HuH-7.5 (cell line): ENCODE measurements at regions not wholly inside any gene's neighbourhood (a gene's known extent, or its start where the extent isn't known, plus 50 kb on each side); places are given as distances from the start of the nearest gene placed in this dataset.
A peak's percentile ranks its signal among the peaks of the same experiment; 100 is the strongest.
"Not testable (repeated sequence)": the region's sequence is repeated elsewhere in the genome, so short reads cannot be mapped to it uniquely, and the experiment has no call there.

ENCODE experiments used
- DNase-seq: peaks from one replicate; pipeline ENCODE4 v3.0.0; 2011; ENCODE audit warnings: low spot score

DNA sequence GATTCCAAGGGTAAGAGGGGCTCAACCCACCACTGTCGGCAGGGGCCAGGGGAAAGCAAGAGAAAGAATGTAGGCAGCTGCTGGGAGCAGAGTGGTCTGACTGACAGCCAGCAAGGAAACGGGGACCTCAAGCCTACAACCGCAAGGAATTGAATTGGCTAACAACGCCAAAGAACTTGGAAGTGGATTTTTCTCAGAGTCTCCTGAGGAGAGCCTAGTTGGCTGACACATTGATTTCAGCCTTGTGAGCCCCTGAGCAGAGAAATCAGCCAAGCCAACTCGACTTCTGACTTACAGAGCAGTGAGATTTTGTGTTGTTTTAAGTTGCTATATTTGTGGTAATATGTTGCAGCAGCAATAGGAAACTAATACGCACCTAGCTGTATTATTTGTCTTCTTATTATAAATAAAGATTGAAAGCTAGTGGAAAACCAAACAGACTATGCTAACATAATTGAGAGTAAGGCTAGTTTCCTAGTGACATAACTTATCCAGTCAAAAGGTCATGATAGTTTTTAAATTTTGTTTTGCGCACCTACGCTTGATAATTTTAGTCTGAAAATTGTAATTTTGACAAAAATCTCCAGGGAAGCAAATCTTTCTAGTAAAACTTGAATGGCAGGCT is 145.8 kb upstream of the HCCS start:
- DNase-seq = no peak

DNA sequence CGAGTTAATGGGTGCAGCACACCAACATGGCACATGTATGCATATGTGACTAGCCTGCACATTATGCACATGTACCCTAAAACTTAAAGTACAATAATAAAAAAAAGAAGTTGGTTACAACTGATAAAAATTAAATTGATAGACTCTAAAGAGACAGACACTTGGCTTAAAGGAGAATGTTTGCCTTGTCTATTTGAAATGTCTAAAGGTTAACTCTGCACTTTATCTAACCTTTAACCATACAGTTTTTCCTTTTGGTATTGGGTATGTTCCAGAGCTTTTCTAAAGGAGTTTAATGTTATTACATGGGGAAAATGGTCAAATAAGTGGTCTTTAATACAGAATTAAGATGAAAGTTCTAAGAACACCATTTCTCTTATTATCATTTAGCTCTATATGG is 145.1 kb upstream of the HCCS start:
- DNase-seq = no peak

DNA sequence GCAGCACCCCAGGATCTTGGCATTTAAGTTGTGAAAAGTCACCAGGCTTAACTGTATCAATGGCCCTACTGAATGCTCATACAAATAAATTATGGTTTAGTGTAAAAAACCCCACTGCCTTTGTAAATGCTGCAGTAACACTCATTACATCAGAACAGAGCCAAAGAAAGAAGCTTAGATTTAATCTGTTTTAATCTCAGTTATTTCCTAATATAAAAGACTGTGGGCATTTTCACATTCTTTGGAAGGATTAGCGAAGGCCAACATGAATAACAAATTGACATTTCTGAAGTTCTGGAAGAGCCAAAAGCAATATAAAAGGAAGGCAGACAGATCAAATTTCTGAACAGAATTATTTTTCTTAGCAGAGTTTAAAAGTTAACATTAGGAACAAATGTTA is 140.0 kb upstream of the HCCS start:
- no peak for DNase-seq

DNA sequence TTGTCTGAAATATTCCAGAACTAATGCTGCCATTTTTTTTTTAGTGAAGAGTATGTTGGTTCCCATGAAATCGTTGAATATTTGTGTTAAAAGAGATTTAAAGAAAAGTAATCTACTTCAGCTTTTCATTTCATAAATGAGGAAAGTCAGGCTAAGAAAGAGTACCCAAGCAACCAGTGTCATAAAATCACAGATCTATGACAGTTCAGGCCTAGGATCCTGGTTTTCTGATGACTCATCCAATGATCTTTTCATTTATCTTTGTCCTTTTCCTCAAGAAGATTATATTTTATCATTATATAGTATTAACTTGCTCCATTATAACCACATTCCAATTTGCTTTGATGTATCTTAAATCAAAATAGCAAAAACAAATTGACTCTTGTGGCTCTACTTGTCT is 139.4 kb upstream of the HCCS start:
- no peak for DNase-seq

DNA sequence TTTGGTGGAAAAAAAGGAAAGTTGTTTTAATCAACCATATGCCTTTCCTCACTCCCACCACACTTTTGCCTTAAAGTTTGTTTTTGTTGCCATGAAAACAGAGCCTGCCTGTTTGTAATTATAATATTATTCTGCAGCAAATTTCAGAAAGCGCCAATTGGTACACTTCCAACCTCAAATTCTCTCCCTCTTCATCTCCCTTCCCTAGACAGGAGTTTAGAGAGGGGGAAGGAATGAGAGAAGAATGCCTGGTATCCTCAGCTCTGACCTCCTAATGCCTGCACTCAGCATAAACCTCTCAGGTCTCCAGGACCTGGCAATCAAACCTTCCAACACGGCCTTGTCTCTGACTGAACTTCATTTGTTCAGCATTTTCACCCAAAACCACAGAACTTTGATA is 138.4 kb upstream of the HCCS start:
- DNase-seq = no peak

DNA sequence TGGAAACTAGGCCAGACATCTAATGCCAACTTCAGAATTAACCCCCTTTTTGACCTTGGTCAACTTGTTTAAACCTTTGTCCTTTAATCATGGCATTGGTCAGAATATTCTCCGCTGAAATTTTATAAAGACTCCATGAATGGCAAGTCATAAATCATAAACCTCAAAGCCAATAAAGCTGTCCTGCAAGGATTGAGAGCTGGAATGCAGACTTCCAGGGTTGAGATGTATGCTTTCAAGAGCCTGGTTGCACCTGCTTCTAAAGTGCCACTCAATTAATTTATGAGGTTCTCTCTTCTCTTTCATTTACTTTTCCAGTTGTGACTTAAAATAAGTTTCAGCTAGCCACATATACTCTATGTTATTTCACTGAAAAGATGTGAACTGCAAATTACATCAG is 136.2 kb upstream of the HCCS start:
- no peak for DNase-seq

DNA sequence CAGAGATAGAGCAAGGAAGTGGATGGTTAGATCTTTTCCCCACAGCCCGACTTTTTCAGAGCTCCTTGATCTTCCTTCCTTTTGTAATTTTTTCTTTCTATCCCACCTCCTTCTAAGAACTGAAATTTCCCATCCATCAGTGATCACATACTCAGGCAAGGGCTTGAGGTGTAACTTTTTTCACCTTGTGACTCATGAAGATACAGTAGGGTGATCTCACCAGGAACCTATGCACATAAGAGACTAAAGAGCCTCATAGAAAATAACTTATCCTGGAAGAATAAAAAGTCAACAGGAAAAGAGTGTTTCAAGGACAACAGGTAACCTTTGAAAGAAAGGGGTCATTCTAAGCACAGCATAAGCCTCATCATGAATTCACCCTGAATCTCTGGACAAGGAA is 131.2 kb upstream of the HCCS start:
- DNase-seq = no peak

DNA sequence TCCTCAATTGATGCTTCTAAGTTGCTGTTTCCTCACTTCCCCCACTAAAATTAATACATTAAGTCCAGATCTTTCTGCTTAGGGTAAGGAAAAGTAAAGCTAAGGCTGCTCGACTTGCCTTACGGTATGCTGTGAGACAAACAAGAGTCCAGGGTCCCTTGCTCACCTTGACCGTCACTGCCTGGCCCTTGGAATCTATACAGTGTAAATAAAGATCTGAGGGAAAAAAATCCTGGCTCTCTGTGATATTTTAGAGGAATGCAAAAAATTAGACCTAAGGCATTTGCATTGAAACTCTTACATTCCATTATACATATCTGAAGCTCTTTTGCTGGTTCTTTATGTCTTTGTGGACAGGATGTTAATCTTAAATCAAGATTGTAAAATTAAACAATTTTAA is 129.6 kb upstream of the HCCS start:
- DNase-seq = no peak

DNA sequence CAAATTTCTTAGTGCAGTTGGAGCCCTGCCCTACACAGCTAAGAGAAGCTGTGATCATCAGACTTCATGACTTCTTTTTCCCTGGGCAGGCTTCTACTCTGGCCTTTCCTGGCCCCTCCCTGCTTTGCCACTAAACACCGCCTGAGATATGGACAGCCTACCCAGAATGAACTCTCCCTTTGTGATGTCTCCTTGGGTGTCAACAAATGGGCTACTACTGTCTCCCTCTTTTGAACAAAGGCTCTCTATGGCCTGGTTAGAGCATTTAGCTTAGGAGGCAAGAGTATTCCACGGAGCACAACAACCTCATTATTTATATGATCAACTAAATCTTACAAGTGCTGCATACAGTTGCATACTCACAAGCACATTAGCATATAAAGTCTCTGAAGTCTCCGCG is 127.6 kb upstream of the HCCS start:
- no peak for DNase-seq

DNA sequence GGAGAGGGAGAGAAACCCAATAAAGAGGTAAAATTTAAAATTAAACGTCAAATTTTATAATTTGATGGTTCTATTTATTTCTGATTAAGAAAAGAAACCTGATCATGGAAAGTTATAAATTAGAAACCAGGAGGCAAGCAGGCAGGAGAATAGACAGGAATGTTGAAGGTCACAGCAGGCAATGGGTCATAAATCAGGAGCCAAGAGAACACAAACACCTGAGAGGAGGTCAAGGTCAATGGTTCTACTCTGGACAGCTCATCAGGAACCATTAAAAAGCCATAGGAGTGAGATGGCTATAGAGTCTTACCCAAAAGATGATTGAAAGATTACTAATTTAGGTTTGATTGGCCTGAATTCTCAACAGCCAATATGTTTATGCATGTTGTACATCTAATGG is 126.9 kb upstream of the HCCS start:
- no peak for DNase-seq

DNA sequence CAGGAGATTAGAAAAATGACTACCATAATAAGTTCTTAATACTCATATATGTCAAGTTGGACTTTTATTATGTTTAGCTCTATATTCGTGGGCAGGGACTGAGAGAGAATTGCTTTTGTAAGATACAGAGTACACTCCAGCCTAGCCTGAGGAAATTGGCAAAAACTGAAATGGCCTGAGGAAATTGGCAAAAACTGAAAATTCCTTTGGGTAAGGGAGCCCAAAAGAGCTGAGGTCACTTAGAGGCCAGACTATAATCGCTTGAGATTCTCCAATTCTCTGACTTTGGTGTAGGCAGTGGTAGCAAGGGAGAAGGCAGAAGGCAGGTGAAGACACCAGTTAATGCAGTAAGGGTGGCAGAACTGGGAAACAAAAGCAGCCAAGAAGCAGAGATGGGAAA is 124.5 kb upstream of the HCCS start:
- no peak for DNase-seq

DNA sequence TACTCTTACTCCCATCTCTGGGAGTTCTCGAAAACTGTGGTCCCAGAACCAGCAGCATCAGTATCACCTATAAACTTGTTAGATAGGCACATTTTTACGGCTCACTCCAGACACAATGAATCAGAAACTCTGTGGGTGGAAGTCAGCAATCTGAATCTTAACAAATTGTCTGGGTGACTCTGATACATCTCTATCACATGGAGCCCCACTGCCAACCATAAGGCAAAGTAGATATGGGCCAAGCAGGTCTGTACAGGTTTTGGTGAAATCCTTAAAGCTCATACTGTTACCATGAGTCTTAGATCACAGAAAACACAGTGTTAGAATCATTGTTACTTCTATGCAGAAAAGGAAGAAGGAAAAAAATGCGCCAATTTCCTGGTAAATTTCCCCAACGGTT is 122.5 kb upstream of the HCCS start:
- DNase-seq = no peak

DNA sequence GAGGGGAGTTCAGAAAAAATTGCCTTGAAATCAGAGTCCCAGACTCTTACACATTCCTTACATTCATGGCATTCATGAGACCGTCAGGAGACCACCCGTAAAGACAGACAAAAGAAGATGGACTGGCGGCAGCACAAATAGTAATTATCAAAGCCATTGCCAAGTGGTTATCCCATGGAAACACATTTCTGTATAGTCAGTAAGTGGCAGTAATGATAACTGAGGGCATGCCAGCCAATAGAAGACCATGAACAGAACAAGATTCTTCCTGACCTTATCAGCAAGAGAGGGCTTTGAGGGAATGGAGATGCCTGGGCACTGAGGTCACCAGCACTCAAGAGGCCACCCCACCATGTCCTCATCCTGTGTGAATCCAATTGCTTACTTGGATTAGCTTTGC is 121.7 kb upstream of the HCCS start:
- no peak for DNase-seq

DNA sequence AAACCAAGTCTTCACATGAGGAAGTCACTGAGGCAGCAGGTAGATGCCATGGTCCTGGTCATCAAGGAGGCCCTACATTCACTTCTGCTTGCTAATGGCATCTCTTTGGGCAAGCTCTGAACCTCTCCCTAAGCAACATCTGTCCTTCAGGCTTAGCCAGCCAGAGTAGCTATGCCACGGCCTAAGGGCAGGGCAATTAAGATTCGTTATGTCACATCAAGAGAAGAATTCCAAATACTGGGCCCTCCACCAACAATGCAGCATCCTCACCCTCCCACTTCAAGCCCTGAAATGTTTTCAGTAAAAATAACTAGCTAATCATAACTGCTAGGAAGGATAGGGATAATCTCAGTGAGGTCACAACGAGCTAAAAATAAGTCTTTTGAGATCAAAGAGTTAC is 120.7 kb upstream of the HCCS start:
- no peak for DNase-seq

DNA sequence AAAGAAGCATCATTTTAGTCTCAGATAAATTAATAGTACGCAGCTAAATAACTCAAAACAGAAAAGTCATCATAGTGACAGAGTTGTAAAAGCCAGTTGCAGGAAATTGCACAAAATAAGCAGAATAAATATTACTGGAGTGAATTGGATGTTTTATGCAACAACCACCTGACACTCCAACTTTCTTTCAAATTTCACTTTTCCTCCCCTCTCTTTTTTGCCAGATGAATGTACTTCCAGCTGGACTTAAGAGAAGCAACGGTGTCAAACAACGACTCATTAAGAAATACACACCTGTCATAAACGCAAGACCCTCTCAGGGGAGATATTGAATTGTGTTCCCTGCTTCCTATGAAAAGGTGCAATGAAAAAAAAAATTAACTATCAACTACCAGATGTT is 120.2 kb upstream of the HCCS start:
- no peak for DNase-seq

DNA sequence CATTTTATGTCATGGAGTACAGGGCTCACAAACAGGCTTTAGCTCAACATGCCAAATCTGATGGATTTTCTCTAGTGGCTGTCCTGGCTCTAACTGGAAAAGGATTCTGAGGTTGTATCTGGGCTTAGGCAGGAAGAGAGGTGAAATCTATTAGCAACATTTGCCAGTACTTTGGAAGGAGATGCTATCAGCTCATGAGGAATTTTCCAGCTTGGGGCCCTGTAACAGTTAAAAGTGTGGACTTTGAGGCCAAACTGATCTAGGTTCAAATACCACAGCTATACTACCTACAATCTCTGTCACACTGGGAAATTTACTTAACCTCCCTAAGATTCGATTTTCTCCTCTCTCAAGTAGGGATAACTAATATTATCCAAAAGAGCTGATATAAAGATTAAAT is 119.0 kb upstream of the HCCS start:
- DNase-seq = peak; percentile 1

DNA sequence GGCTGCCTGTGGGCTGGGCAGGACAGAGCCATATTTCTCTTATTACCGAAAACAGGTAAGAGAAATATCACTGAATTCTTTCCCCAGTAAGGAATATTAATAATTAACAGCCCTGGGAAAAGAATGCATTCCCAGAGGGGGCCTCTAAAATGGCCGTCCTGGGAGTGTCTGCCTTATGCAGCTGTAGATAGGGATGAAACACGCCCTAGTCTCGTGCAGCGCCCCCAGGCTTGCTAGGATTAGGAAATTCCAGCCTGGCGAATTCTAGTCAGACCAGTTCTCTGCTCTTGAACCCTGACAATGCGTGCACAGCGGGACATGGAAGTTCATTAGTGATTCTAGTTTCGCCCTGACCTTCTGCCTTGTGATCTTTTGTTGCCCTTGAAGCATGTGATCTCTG is 104.1 kb upstream of the HCCS start:
- DNase-seq = not testable (repeated sequence)

DNA sequence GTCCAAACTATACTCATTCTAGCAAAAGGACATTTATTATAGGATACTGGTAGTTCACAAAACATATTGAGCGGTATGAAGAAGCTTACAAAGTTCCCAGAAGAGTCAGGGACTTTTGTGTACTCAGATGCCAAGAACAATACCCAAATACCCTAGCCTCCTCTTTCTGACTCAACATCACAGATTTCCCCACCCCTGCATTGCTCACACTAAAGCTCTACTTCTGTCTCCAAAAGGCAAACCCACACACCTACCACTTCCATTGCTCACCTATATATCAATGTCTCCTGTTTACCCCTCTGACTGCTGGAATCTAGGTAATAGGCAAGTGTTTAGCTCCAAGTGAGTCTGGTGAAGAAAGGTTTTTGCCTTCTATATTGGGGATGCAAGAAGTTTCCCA is 100.7 kb upstream of the HCCS start:
- no peak for DNase-seq

DNA sequence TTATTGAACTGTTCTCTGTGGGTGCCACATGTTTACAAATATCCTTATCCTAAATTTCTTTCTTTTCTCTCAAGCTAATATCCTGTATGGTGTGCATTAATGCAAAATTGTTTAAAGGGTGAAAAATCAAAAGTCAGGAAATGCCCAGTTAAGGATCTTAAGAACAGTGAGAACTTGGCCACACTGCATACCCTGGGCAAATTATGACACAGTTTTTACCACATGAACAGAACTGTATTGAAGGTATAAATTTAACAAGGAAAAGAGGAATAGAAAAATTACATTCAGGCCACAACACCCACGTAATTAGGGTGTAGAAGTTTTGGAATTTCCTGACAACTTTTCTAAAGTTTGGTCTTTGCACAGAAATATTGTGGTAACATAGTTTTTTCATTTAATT is 94.4 kb upstream of the HCCS start:
- DNase-seq = no peak

DNA sequence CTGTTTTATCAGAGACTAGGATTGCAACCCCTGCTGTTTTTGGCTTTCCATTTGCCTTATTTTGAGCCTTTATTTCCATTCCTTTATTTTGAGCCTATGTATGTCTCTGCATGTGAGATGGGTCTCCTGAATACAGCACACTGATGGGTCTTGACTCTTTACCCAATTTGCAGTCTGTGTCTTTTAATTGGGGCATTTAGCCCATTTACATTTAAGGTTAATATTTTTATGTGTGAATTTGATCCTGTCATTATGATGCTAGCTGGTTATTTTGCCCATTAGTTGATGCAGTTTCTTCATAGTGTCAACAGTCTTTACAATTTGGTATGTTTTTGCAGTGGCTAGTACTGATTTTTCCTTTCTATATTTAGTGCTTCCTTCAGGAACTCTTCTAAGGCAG is 88.5 kb upstream of the HCCS start:
- DNase-seq = not testable (repeated sequence)

DNA sequence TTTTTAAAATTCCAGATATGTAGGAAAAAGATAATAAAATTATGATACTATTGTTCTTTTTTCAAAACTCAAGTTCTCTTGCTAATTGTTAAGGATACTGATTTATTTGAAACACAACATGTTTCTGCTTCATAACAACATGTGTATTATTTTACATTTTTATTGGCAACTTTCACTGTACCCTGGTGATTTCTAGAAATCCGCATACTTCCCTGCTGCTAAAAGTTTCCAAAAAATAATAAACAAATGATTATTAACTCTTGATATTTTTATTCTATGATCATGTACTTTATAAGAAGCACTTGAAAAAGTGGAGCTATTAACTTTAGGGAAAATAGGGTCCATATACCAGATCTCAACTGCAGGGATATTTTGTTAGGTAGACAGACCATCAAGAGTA is 71.2 kb upstream of the HCCS start:
- DNase-seq = no peak

DNA sequence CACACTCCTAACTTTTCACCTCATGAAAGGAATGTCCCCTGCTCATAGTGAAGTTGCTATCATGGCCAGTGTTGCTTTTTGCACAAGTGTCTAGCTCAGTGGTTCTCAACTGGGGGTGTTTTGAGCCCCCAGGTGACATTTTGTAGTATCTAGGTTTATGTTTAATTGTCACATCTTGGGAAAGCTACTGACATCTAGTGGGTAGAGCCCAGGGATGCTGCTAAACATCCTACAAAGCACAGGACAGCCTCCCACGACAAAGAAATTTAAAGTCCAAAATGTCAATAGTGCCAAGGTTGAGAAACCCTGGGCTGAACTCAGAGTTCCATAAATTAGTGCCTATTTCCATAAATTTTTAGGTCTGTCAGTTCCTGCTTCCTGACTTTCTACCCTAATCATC is 70.7 kb upstream of the HCCS start:
- no peak for DNase-seq

DNA sequence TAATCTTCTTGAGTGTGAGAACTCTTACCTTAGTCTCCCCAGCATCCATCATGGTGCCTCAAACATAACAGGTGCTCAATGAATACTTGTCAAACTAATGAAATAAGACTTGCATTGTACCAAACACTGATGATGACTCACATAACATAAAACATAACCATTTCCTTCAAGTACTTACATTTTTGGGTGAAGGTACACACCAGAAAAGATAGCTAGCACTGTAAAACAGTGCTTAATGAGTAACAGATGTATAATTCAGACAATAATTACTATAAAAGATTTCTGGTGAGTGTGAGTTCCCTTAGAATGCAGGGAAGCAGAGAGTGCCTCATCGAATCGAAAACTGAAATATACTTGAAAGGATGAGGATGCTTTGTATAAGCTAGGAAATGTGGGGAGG is 70.1 kb upstream of the HCCS start:
- DNase-seq = no peak

DNA sequence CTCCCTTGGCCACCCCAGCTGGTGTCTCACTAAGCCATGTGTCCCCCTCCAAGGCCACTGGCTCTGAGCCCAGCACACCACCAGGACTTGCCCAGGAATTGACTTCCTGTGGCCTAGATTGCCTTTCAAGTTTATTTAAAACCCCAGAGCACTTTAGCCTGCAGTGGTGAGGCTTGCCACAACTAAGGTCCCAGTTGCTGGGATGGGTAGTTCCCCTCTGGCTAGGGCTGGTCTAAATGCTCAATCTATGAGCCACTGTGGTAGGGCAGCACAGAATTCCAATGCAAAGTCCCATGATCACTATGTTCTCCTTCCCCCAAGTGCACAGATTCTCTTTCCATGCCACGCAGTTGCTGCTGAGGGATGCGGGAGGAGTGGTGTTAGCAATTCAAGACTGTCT is 61.1 kb upstream of the HCCS start:
- DNase-seq = no peak

DNA sequence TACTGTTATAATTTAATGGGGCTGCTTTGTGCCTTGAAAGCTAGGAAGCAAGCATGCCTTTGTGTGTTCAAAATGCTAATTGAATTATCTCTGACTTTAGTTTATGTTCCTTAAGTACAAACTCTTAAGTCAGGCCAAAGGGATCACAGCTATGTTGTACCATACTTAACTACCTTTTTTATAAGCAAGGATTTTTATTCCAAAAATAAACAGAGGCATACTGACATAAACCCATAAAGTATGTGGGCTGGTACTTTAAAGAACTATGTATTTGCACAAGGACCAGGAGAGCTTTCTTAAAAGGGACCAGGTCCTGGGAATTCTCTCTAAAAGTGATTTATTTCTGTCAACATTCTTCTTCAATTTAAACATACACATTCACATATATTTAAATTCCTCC is 57.8 kb upstream of the HCCS start:
- no peak for DNase-seq
